LoVo (cell line): ENCODE measurements at regions not wholly inside any gene's neighbourhood (a gene's known extent, or its start where the extent isn't known, plus 50 kb on each side); places are given as distances from the start of the nearest gene placed in this dataset.

Experiments used
- DNase-seq: peaks from one replicate; pipeline ENCODE4 v3.0.0-alpha.2; 2016; ENCODE audit warnings: low spot score

DNA sequence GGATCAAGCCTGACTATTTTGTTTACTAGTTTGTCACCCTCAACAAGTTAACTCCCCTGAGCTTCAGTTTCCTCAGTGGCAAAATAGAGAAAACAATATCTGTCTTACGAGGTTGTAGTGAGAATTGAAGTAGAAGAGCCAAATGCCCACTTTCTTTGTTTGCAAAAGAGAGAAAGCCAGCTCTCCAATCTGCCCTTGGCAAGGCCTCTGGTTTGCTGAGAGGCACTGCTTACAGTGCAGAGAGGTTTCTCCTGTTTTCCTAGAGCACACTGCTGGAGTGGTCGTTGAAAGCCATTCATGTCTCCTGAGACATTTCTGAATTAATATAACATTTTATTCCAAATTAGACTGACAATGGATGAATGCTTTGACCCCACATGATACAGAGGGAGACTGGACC, 260.5 kb upstream of the IGF1R start:
- DNase-seq = no peak

DNA sequence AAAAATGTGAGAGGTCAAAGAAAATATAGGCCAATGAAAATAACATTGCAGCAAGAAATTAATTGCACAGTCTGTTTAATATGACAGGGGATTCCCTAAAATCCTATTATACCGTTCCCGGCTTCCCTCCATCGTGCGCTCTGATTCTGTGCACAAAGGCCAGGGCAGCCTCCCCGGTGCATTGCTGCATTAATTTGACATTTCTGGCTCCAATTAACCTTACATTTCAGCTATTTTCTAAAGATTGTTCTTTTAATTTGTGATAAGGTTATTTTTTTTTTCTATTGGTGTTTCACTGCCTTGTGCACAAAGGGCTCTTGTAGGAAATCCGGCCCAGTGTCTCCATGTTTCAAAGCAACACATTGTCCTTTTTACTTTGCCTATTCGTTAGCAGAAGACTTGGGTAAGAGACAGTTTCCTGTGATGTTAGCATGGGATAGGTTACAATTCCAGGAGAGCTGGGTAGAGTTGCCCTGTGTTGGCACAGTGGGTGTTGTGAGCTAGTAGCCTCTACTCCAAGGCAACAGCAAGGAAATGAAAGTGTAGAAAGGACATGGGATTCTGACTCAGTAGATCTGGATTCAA, 257.3 kb upstream of the IGF1R start:
- DNase-seq = no peak

DNA sequence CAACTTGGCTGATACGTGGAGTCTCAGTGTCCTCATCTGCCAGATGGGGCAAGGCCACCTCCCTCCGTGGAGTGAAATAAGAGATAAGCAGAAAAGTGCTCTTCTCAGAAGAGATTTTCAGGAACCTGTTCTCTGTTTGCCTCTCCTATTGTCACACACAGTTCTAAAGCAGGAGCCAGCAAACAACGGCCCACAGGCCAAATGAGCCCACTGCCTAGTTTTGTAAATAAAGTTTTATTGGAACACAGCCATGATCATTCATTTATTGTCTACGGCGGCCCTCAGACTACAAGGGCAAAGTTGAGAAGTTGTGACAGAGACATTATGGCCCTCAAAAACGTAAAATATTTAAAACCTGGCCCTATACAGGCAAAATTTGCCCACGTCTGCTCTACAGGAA, 256.8 kb upstream of the IGF1R start:
- DNase-seq = no peak

DNA sequence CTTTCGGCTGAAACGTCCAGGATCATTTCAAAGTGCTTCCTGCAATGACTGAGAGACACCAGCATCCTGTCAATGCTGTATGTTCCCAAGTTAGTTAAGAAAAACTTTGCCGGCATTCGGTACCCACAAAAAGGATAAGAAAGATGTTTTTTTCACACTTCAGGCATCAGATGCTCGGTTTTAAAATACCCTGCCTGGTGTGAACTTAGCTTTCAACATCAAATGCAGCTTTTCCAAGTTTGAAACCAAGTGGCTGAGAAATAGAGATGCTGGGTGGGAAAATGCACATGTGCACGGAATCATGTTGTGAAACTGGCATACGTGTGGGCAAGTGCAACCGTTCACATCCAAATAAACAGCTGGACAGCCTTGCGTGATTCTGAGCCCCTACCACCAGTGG, 254.9 kb upstream of the IGF1R start:
- no peak for DNase-seq

DNA sequence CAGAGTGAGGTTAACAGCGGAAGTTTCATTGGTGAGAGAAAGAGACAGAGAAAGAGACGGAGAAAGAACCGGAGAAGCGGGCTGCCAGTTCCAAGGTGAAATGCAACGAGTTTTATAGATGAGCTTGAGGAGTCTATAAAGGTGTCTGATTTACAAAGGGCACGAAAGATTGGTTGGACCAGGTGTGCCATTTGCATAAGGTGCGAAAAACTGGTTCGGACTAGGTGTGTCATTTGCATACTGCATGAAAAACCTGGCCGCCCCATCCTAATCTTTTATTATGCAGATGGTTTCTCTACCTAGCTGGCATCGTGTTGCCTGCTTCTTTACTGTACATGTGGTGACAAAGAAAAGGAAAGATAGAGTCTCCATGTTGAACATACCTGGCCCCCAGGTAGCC, 253.8 kb upstream of the IGF1R start:
- no peak for DNase-seq

DNA sequence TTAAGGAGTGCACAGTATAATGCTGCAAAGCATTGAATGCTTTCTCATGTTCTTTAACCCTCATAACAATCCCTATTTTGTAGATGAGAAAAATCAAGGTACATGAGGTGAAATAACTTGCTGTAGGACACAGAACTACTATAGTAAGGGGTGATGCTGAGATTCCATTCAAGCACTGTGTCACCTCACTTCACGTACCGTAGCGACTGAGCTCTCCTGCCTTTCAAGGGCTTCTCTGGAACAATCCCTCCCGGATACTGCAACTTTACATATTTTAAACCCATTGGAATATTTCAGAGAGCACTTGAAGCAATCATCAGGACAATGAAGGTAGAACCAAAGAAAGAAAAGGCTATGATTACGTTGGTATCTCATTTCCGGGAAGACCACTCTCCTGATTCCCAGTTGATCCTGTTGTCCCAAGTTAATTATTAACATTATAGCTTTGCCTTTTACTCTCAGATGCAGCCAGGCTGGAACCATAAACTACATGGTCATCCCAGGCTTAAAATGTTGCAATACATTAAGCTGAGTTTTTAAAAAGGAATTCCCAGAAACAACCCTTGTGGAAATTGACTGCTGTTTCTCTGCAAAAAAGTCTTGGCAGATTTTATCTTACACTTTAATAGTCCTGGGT, 252.2 kb upstream of the IGF1R start:
- DNase-seq = peak; percentile 36

GRCh38 chr15:98397419-98397818, 250.9 kb upstream of the IGF1R start:
- no peak for DNase-seq

- no peak for DNase-seq
Measured at GRCh38 chr15:98398056-98398455, 250.3 kb upstream of the IGF1R start.

DNA sequence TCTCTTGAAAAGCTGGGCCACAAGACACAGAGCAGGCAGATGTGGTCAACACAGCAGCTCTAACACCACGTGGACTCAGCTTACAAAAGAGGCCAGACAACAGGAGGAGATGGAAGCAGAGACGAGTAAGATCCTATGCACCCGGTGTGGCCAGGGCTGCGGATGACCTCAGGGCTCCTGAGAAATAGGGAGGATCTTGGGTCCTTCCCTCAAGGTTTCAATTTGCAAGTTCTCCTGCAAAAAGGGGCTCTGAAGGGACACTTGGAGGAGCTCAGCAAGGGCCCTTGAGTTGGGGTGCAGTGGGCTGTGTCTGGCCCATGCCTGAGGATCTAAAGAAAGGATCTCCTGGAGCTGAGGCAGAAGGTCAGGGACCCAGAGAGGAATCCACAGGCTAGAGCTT, 249.5 kb upstream of the IGF1R start:
- no peak for DNase-seq

- DNase-seq = no peak
Measured at GRCh38 chr15:98400120-98400519, 248.2 kb upstream of the IGF1R start.

DNA sequence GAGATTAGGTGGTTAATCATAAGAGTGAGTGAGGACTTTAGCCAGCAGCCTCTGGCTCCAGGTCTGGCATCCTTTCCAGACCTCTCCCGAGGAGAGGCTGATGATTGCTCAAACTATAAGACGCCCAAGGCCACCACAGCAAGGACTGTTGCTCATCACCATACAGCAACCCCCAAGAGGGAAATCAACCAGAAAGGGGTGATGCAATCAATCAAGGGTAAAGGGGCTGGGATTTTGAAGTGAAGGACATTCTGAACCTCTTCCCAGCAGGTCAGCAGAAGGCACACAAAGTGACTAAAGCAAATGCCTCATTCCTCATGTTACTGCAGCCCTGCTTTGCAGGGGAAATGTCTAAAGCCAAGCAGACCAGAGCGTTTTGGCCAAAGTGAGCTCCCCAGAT, 247.3 kb upstream of the IGF1R start:
- DNase-seq = no peak

DNA sequence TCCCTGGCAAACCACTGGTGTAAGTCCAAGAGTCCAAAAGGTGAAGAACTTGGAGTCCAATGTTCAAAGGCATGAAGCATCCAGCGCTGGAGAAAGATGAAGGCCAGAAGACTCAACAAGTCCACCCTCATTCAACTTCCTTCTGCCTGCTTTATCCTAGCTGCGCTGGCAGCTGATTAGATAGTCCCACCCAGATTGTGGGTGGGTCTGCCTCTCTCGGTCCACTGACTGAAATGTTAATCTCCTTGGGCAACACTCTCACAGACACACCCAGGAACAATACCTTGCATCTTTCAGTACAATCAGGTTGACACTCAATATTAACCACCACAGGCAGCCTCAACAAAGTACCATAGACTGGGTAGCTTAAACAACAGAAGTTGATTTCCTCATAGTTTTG, 245.9 kb upstream of the IGF1R start:
- DNase-seq = no peak

- no peak for DNase-seq
Measured at GRCh38 chr15:98403169-98403568, 245.2 kb upstream of the IGF1R start.

DNA sequence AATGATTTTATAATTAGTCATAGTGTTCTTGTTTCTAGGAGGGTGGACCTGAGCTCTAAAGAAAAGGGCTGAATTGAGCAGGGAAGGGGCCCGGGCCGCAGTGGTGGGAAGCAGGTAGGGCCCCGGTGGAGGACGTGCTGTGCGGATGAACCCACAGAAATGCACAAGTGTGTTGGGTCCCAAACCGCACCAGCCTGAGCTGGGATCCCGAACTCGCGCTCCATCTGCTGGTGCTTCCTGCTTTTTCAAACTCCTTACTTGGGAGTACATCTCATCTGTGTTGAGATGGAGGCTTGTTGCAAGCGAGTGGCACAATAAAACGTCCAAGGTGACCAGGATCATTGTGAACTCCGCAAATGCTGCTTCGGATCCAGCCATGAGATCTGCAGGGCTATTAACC, 244.8 kb upstream of the IGF1R start:
- no peak for DNase-seq

- no peak for DNase-seq
Measured at GRCh38 chr15:98405013-98405412, 243.3 kb upstream of the IGF1R start.

DNA sequence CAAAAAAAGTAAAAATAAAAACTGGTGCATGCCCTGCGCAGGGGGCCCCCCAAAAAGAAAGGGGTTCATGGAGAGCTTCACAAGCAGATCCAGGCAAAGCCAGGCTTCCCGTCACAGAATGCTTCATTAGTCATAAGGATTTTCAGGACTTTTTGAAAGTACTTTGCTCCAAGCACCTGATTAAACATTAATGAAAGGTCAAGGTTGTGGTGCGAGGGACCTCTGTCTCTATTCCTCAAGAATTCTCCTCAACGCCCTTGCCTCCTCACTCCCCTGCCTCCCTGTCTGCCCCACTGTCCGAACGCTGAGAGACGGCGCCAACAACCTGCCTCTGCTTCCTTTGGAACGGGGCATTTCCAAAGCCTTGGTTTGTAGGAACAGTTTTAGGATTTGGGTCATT, 240.1 kb upstream of the IGF1R start:
- no peak for DNase-seq

- no peak for DNase-seq
Measured at GRCh38 chr15:98410328-98410727, 238.0 kb upstream of the IGF1R start.

- no peak for DNase-seq
Measured at GRCh38 chr15:98412852-98413251, 235.5 kb upstream of the IGF1R start.

- DNase-seq = no peak
Measured at GRCh38 chr15:98413933-98414546, 234.3 kb upstream of the IGF1R start.

GRCh38 chr15:98416222-98416855, 232.0 kb upstream of the IGF1R start:
- DNase-seq = no peak

DNA sequence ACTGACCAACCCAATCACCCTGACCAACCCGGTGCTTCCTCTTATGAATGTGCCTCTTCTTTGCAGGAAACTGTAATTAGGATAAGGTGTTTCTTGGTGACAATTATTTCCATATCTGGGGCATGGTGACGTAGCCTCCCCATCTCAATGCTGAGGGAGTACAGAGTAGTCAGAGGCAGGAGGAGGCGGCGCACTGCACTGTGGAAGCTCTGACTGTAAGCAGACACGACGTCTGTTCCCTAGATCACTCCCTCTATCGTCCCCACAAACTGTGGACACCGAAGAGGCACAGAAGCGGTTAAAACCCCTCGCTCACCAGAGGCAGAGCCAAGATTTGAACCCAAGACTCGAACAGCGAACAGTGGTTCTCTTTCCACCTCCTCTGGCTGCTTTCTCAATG, 231.0 kb upstream of the IGF1R start:
- no peak for DNase-seq

GRCh38 chr15:98418122-98418521, 230.2 kb upstream of the IGF1R start:
- DNase-seq = no peak

DNA sequence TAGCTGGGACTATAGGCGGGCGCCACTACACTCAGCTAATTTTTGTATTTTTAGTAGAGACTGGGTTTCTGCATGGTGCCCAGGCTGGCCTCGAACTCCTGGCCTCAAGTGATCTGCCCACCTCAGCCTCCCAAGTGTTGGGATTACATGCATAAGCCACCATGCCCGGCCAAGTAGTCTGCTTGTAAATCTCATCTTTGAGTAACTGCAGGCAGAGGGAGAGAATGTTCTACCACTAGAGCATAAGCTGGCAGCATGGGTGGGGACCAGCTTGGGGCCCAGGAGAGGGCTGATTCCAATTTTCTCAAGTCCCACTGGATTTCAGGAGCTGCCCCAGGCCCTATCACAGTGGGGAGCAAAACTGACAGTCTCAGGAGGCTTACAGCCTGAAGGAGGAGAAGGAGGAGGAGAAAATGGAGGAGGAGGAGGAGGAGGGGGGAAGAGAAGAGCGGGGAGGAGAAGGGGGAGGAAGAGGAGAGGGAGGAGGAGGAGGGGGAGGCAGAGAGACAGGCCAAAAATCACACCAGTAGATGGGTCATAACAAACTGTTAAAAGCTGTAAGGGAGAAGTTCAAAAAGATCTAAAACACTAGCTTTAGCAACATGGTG, 229.1 kb upstream of the IGF1R start:
- DNase-seq = no peak
